ENCODE measurements at regions not wholly inside any gene's neighbourhood (a gene's known extent, or its start where the extent isn't known, plus 50 kb on each side); places are given as distances from the start of the nearest gene placed in this dataset.

DNA sequence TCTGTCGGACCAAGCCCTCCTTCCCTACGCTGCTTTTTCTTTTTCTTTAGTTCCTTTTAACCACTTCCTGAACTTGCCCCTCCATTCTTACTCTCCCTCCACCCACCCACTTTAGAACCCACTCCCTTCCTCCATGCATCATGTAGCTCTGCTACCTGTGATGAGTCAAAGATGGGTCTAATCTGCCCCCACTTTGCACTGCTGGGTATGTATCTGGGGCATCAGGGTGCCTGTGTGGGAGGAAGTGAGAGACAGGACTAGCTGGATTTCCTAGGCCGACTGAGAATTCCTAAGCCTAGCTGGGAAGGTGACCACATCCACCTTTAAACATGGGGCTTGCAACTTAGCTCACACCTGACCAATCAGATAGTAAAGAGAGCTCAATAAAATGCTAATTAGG is 157.7 kb downstream of the SEC16B start:
- TF ChIP-seq, protein P1, sequence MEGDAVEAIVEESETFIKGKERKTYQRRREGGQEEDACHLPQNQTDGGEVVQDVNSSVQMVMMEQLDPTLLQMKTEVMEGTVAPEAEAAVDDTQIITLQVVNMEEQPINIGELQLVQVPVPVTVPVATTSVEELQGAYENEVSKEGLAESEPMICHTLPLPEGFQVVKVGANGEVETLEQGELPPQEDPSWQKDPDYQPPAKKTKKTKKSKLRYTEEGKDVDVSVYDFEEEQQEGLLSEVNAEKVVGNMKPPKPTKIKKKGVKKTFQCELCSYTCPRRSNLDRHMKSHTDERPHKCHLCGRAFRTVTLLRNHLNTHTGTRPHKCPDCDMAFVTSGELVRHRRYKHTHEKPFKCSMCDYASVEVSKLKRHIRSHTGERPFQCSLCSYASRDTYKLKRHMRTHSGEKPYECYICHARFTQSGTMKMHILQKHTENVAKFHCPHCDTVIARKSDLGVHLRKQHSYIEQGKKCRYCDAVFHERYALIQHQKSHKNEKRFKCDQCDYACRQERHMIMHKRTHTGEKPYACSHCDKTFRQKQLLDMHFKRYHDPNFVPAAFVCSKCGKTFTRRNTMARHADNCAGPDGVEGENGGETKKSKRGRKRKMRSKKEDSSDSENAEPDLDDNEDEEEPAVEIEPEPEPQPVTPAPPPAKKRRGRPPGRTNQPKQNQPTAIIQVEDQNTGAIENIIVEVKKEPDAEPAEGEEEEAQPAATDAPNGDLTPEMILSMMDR (IDR thresholded peaks at IDR 0.05): no peak
- TF ChIP-seq POLR2A (IDR thresholded peaks at IDR 0.05): no peak
